ENCODE measurements at regions not wholly inside any gene's neighbourhood (a gene's known extent, or its start where the extent isn't known, plus 50 kb on each side); places are given as distances from the start of the nearest gene placed in this dataset.

- no peak for DNase-seq (ENCODE audit: low read depth in 1 of 2, low spot score in 1 of 2)
Observed at GRCh38 chr13:28548468-28548867, 53.5 kb upstream of the FLT1 start.

DNA sequence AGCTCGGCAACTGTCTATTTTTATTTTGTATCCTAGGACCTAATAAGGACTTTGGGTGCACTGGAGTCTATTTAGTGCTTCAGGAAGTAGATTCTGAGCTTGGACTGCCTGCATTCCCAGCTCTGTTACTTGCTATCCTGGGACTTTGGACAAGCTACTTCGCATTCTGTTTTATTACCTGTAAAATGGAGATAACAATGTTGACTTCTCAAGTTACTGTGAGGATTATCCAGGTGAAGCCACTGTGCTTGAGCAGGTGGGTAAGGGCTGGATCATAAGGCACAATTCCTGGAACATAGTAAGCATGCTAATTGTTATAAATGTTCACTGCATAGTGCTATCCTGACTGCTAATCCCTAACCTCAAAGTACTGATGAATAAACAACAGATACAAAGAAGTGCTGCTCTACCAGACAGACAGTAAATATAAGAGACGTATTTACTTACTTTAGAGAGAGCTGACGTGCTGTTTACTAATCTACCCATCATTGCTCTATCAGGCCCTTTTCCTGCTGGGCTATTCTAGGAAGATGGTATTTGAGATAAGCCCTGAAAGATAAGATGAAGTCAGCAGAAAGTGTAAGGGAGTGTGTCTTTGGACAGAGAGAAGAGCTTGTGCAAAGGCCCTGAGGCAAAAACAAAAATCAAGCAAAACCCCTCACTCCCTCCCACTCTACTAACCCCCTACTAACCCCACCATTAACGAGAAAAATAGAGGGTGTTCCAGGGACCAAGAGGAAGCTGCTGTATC, 50.8 kb upstream of the FLT1 start:
- DNase-seq (ENCODE audit: low read depth in 1 of 2, low spot score in 1 of 2), result no peak
